A673 (cell line): ENCODE measurements at regions not wholly inside any gene's neighbourhood (a gene's known extent, or its start where the extent isn't known, plus 50 kb on each side); places are given as distances from the start of the nearest gene placed in this dataset.

Experiments used
- CTCF ChIP-seq: fragments of 300-800, 200-600 bp; sonication (generic); conservative IDR thresholded peaks from 2 replicates; pipeline ENCODE4 v1.5.1; 2017; ENCODE audit warnings: low read depth, mild to moderate bottlenecking, antibody characterized with exemption, low read length, moderate library complexity, mixed read lengths
- EZH2 ChIP-seq: fragments of 200-600 bp; sonication (generic); IDR thresholded peaks from 2 replicates; pipeline ENCODE4 v1.6.1; 2017; ENCODE audit warnings: borderline replicate concordance, low read depth, mild to moderate bottlenecking, mixed read lengths, antibody characterized with exemption, low read length; ENCODE audit not compliant: poor library complexity, severe bottlenecking

DNA sequence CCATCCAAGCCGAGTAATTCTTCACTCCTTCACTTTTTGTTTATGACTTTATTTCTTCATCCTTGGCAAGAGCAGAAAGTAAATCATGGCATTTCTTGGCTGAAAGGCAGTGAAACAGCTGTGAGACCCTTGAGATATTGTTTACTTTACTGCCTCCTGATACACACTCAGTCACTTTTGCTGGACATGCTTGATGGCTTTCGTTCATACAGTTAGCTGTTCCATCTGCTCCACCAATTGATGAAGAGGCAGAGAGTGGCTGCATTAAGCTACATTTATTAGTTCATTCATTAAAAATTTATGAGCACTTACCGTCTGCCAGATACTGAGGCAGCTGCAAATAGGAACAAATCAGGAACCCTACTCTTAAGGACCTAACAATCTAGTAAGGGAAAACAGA is 184.4 kb upstream of the OR13F1 start:
- no peak for TF ChIP-seq CTCF
- no peak for TF ChIP-seq EZH2
